HG03439 (cell line): ENCODE measurements at regions not wholly inside any gene's neighbourhood (a gene's known extent, or its start where the extent isn't known, plus 50 kb on each side); places are given as distances from the start of the nearest gene placed in this dataset.

Experiments
- ATAC-seq: cut with Tn5 transposase; IDR thresholded peaks from one replicate; pipeline ENCODE4 v1.9.1; 2021; ENCODE audit warnings: mild to moderate bottlenecking, moderate library complexity; ENCODE audit not compliant: unreplicated experiment

- no peak for ATAC-seq
Measured at GRCh38 chr13:47092202-47092601, 195.3 kb upstream of the HTR2A start.

- ATAC-seq = no peak
Measured at GRCh38 chr13:47087841-47088240, 191.0 kb upstream of the HTR2A start.

GRCh38 chr13:47087241-47087640 lies 190.4 kb upstream of the HTR2A start:
- ATAC-seq = no peak

- no peak for ATAC-seq
Measured at GRCh38 chr13:47085346-47085745, 188.5 kb upstream of the HTR2A start.

GRCh38 chr13:47081850-47082249 lies 185.0 kb upstream of the HTR2A start:
- ATAC-seq = no peak

GRCh38 chr13:47081246-47081645 lies 184.4 kb upstream of the HTR2A start:
- ATAC-seq = no peak

- no peak for ATAC-seq
Measured at GRCh38 chr13:47080621-47081020, 183.8 kb upstream of the HTR2A start.

GRCh38 chr13:47076500-47076899 lies 179.6 kb upstream of the HTR2A start:
- ATAC-seq = no peak

GRCh38 chr13:47069133-47069532 lies 172.3 kb upstream of the HTR2A start:
- no peak for ATAC-seq

GRCh38 chr13:47067306-47067705 lies 170.5 kb upstream of the HTR2A start:
- no peak for ATAC-seq

GRCh38 chr13:47066226-47066625 lies 169.4 kb upstream of the HTR2A start:
- no peak for ATAC-seq

GRCh38 chr13:47064381-47064780 lies 167.5 kb upstream of the HTR2A start:
- ATAC-seq = no peak

GRCh38 chr13:47049276-47049989 lies 152.6 kb upstream of the HTR2A start:
- ATAC-seq = no peak

- ATAC-seq = no peak
Measured at GRCh38 chr13:47046706-47047105, 149.9 kb upstream of the HTR2A start.

GRCh38 chr13:47044842-47045241 lies 148.0 kb upstream of the HTR2A start:
- no peak for ATAC-seq

GRCh38 chr13:47039106-47039505 lies 142.3 kb upstream of the HTR2A start:
- no peak for ATAC-seq

GRCh38 chr13:47038188-47038587 lies 141.3 kb upstream of the HTR2A start:
- ATAC-seq = no peak

- ATAC-seq = peak; percentile 95
Measured at GRCh38 chr13:47036294-47037008, 139.6 kb upstream of the HTR2A start.

- no peak for ATAC-seq
Measured at GRCh38 chr13:47033216-47033615, 136.4 kb upstream of the HTR2A start.

GRCh38 chr13:47027780-47028437 lies 131.1 kb upstream of the HTR2A start:
- ATAC-seq = no peak

GRCh38 chr13:47025791-47026447 lies 129.1 kb upstream of the HTR2A start:
- ATAC-seq = no peak
